HS-27A (cell line): ENCODE measurements at regions not wholly inside any gene's neighbourhood (a gene's known extent, or its start where the extent isn't known, plus 50 kb on each side); places are given as distances from the start of the nearest gene placed in this dataset.

ENCODE experiments used
- DNase-seq: peaks from one replicate; pipeline ENCODE4 v3.0.0-alpha.2; 2012; ENCODE audit warnings: low read depth, missing footprints

GRCh38 chrX:113728937-113729336, 854.9 kb upstream of the HTR2C start:
- no peak for DNase-seq

GRCh38 chrX:113726898-113727297, 857.0 kb upstream of the HTR2C start:
- DNase-seq: no peak

- no peak for DNase-seq
Observed at GRCh38 chrX:113726466-113726865, 857.4 kb upstream of the HTR2C start.

- DNase-seq: no peak
Observed at GRCh38 chrX:113726009-113726408, 857.9 kb upstream of the HTR2C start.

GRCh38 chrX:113699939-113700338, 859.3 kb upstream of the AMOT start:
- DNase-seq: no peak

- no peak for DNase-seq
Observed at GRCh38 chrX:113675278-113675677, 834.6 kb upstream of the AMOT start.

- DNase-seq: no peak
Observed at GRCh38 chrX:113651306-113651705, 810.7 kb upstream of the AMOT start.

GRCh38 chrX:113644426-113644825, 803.8 kb upstream of the AMOT start:
- DNase-seq: peak; percentile 9

GRCh38 chrX:113634565-113634964, 793.9 kb upstream of the AMOT start:
- DNase-seq: no peak

- no peak for DNase-seq
Observed at GRCh38 chrX:113629326-113629725, 788.7 kb upstream of the AMOT start.

- DNase-seq: no peak
Observed at GRCh38 chrX:113594123-113594841, 753.7 kb upstream of the AMOT start.

GRCh38 chrX:113586281-113586898, 745.8 kb upstream of the AMOT start:
- DNase-seq: no peak

GRCh38 chrX:113580486-113580885, 739.9 kb upstream of the AMOT start:
- no peak for DNase-seq

GRCh38 chrX:113558576-113558975, 717.9 kb upstream of the AMOT start:
- no peak for DNase-seq

- DNase-seq: no peak
Observed at GRCh38 chrX:113551919-113552318, 711.3 kb upstream of the AMOT start.

- DNase-seq: no peak
Observed at GRCh38 chrX:113548308-113549015, 707.8 kb upstream of the AMOT start.

GRCh38 chrX:113545040-113545439, 704.4 kb upstream of the AMOT start:
- DNase-seq: no peak

- DNase-seq: no peak
Observed at GRCh38 chrX:113539599-113540356, 699.1 kb upstream of the AMOT start.

GRCh38 chrX:113529426-113530013, 688.9 kb upstream of the AMOT start:
- no peak for DNase-seq

GRCh38 chrX:113522814-113523213, 682.2 kb upstream of the AMOT start:
- no peak for DNase-seq

GRCh38 chrX:113514906-113515305, 674.3 kb upstream of the AMOT start:
- no peak for DNase-seq
